PC-3 (cell line): ENCODE measurements at regions not wholly inside any gene's neighbourhood (a gene's known extent, or its start where the extent isn't known, plus 50 kb on each side); places are given as distances from the start of the nearest gene placed in this dataset.

Experiments
- ATAC-seq: fragments of 200-7000 bp; cut with Tn5 transposase; 2 replicates; pipeline ENCODE4 v1.9.1; 2020; ENCODE audit warnings: mild to moderate bottlenecking, moderate library complexity
- BruUV-seq: library from RNA; stranded (reverse); fragments of 400-500 nt; replicated peaks from 2 replicates; lab custom pipeline; 2021; lab: Mats Ljungman, UMichigan
- CTCF ChIA-PET: fragments of 300-600 bp; sonication (Branson Sonifier 250); formaldehyde crosslinking; loops from one replicate; lab custom pipeline; 2022; ENCODE audit warnings: antibody characterized with exemption; lab: Charles Lee
- POLR2A ChIA-PET: fragments of 300-600 bp; sonication (Branson Sonifier 250); formaldehyde crosslinking; loops from one replicate; lab custom pipeline; 2022; ENCODE audit warnings: antibody characterized with exemption; ENCODE audit not compliant: unreplicated experiment; lab: Charles Lee
- DNase-seq: peaks from one replicate; pipeline ENCODE4 v3.0.0-alpha.2; 2015
- H2AFZ ChIP-seq: fragments of 300-600 bp; sonication (generic); 2 replicates; pipeline ENCODE4 v1.6.0; 2016; ENCODE audit warnings: antibody characterized with exemption, low read length
- H3F3A ChIP-seq: fragments of 300-600 bp; sonication (generic); one replicate; pipeline ENCODE4 v1.6.0; 2017; ENCODE audit warnings: antibody characterized with exemption, low read length, control low read depth, mild to moderate bottlenecking; ENCODE audit not compliant: unreplicated experiment
- H3K27ac ChIP-seq: fragments of 300-600 bp; sonication (generic); 2 replicates; pipeline ENCODE4 v1.5.1; 2016; ENCODE audit warnings: mild to moderate bottlenecking, low read length
- H3K27me3 ChIP-seq: fragments of 300-600 bp; sonication (generic); 2 replicates; pipeline ENCODE4 v1.6.1; 2016; ENCODE audit warnings: low read length, mixed read lengths
- H3K36me3 ChIP-seq: fragments of 300-600 bp; sonication (generic); 2 replicates; pipeline ENCODE4 v1.6.1; 2016; ENCODE audit warnings: low read depth, mixed run types, low read length, mixed read lengths
- H3K4me1 ChIP-seq: fragments of 300-600 bp; sonication (generic); 2 replicates; pipeline ENCODE4 v1.5.1; 2016; ENCODE audit warnings: low read length; ENCODE audit not compliant: insufficient read depth
- H3K4me2 ChIP-seq: fragments of 300-600 bp; sonication (generic); 2 replicates; pipeline ENCODE4 v1.6.0; 2016; ENCODE audit warnings: low read length
- H3K4me3 ChIP-seq: fragments of 300-600 bp; sonication (generic); 2 replicates; pipeline ENCODE4 v1.5.1; 2016; ENCODE audit warnings: mild to moderate bottlenecking, low read length, mixed read lengths
- H3K79me2 ChIP-seq: fragments of 300-600 bp; sonication (generic); 2 replicates; pipeline ENCODE4 v1.6.1; 2017; ENCODE audit warnings: low read length, mixed read lengths
- H3K9ac ChIP-seq: fragments of 300-600 bp; sonication (generic); 2 replicates; pipeline ENCODE4 v1.6.0; 2016; ENCODE audit warnings: mild to moderate bottlenecking, low read length
- H3K9me2 ChIP-seq: fragments of 300-600 bp; sonication (generic); replicated peaks from 2 replicates; pipeline ENCODE4 v1.6.1; 2016; ENCODE audit warnings: mixed run types, low read length, mixed read lengths
- H3K9me3 ChIP-seq: fragments of 300-600 bp; sonication (generic); 2 replicates; pipeline ENCODE4 v1.6.1; 2016; ENCODE audit warnings: low read length, mixed read lengths
- H4K20me1 ChIP-seq: fragments of 300-600 bp; sonication (generic); 2 replicates; pipeline ENCODE4 v1.6.1; 2016; ENCODE audit warnings: low read length, mixed read lengths
- EZH2 ChIP-seq: fragments of 300-600 bp; sonication (generic); IDR thresholded peaks from one replicate; pipeline ENCODE4 v1.6.1; 2017; ENCODE audit warnings: antibody characterized with exemption, mild to moderate bottlenecking, low read length; ENCODE audit not compliant: unreplicated experiment
- EZH2phosphoT487 ChIP-seq: fragments of 300-600 bp; sonication (generic); IDR thresholded peaks from 2 replicates; pipeline ENCODE4 v1.6.1; 2018; ENCODE audit warnings: mild to moderate bottlenecking, antibody characterized with exemption, low read length, borderline replicate concordance
- intact Hi-C: fragments of 100-400 bp; cut with micrococcal nuclease; formaldehyde crosslinking; loops from 2 replicates; pipeline ENCODE4 v1.9.0; 2023
- TF ChIP-seq, protein P1 (sequence below): fragments of 300-600 bp; sonication (generic); conservative IDR thresholded peaks from 2 replicates; pipeline ENCODE4 v1.5.1; 2017; ENCODE audit warnings: antibody characterized with exemption, low read depth, mild to moderate bottlenecking, low read length

DNA sequence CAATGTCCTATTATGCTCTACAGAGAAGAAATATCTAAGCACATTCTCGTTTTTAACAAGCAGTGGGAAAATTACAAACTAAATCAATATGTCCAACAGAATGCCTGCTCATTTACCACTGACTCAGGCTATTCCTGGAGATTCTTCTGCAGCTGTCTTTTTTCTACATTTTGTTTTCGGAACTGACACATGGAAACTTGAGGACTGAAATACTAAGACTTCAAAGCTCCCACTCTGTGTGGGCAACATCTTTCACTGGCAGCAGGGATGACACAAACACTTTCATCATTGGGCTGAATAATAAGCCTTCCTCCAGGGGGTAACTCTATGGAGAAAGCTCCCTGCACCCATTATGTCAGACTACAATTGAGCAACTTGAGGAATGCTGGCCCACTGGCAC lies 175.5 kb upstream of the NCAM2 start:
- no peaks in the 10 kb centered on the region for H3K36me3 ChIP-seq
- no peak for ATAC-seq

DNA sequence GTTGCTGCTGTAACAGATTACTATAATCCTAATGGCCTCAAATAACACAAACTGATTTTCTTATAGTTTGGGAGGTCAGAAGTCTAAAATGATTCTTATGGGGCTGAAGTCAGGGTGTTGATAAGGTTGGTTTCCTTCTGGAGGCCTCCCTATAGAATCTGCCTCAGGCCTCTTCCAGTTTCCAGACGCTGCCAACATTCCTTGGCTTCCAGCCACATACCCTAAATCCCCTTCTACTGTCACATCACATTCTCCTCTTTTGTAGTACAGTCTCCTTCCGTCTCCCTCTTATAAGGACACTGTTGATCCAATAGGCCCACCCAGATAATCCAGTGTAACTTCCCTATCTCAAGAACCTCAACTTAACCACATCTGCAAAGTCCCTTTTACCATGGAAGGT lies 145.3 kb upstream of the NCAM2 start:
- TF ChIP-seq EZH2, result no peak
- TF ChIP-seq, protein P1, sequence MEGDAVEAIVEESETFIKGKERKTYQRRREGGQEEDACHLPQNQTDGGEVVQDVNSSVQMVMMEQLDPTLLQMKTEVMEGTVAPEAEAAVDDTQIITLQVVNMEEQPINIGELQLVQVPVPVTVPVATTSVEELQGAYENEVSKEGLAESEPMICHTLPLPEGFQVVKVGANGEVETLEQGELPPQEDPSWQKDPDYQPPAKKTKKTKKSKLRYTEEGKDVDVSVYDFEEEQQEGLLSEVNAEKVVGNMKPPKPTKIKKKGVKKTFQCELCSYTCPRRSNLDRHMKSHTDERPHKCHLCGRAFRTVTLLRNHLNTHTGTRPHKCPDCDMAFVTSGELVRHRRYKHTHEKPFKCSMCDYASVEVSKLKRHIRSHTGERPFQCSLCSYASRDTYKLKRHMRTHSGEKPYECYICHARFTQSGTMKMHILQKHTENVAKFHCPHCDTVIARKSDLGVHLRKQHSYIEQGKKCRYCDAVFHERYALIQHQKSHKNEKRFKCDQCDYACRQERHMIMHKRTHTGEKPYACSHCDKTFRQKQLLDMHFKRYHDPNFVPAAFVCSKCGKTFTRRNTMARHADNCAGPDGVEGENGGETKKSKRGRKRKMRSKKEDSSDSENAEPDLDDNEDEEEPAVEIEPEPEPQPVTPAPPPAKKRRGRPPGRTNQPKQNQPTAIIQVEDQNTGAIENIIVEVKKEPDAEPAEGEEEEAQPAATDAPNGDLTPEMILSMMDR, result no peak
- TF ChIP-seq EZH2phosphoT487, result no peak
- H3K4me2 ChIP-seq, result no peak overlapping the region
- H3K27me3 ChIP-seq, result no peaks in the 10 kb centered on the region
- DNase-seq, result no peak
- H3K27ac ChIP-seq, result no peak overlapping the region
- H3K9ac ChIP-seq, result no peak overlapping the region
- ATAC-seq, result no peak
- CTCF ChIA-PET, result no interaction called here
- H2AFZ ChIP-seq, result no peak overlapping the region
- H3K36me3 ChIP-seq, result no peaks in the 10 kb centered on the region
- H3K4me1 ChIP-seq, result no peaks in the 10 kb centered on the region
- no TSS peak for BruUV-seq
- no peaks in the 10 kb centered on the region for H3F3A ChIP-seq
- H3K4me3 ChIP-seq, result no peak overlapping the region
- no peaks in the 10 kb centered on the region for H3K79me2 ChIP-seq
- H3K9me2 ChIP-seq, result no peaks in the 10 kb centered on the region
- POLR2A ChIA-PET, result no interaction called here
- H4K20me1 ChIP-seq, result no peaks in the 10 kb centered on the region
- no peaks in the 10 kb centered on the region for H3K9me3 ChIP-seq
- intact Hi-C loops, result no loop called here

More for the DNA sequence above, 175.5 kb upstream of the NCAM2 start:
- Histone ChIP-seq H3K9me3 (no peaks in the 10 kb centered on the region), H4K20me1 (no peaks in the 10 kb centered on the region), H3K27ac (no peak overlapping the region), H3K4me2 (no peak overlapping the region), H3K79me2 (no peaks in the 10 kb centered on the region), H3K4me1 (no peaks in the 10 kb centered on the region), H3K4me3 (no peak overlapping the region), H3F3A (no peaks in the 10 kb centered on the region), H3K9ac (no peak overlapping the region), H2AFZ (no peak overlapping the region; the same call in 1 of the 2 replicates), H3K27me3 (no peaks in the 10 kb centered on the region), H3K9me2 (no peaks in the 10 kb centered on the region)
- BruUV-seq, result no TSS peak
- ChIA-PET POLR2A (no interaction called here), CTCF (no interaction called here)
- DNase-seq, result no peak
- TF ChIP-seq EZH2 (no peak), EZH2phosphoT487 (no peak)
- TF ChIP-seq, protein P1, result no peak
- intact Hi-C loops, result no loop called here

DNA sequence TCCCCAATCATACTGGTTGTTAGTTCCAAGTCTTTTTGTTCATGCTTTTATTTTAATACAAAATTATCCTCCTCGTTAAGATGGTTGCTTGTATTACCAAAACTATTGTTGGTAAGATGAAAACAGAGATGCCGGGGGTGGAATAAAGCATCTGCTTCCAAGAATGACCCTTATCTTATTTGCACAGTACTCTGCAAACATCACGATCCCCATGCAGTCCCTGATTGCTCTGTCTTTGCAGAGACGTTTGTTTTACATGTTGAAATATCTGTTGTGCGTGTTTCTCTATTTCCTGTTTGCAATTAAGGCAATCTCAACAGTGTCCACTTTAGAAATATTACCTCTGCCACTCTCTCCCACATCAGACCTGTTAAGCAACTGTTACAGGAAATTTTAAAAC lies 141.3 kb upstream of the NCAM2 start:
- CTCF ChIA-PET, result no interaction called here
- POLR2A ChIA-PET, result no interaction called here
- H3K9me3 ChIP-seq, result no peaks in the 10 kb centered on the region

More for the DNA sequence above, 141.3 kb upstream of the NCAM2 start:
- DNase-seq (no peak), ATAC-seq (no peak)
- Histone ChIP-seq H3K9ac (no peak overlapping the region), H3K27me3 (no peaks in the 10 kb centered on the region), H3K4me3 (no peak overlapping the region), H4K20me1 (no peaks in the 10 kb centered on the region), H3K4me2 (0 out of 2 replicates have a peak overlapping the region, but pooled peaks have one; percentile 26), H3K9me2 (no peaks in the 10 kb centered on the region), H3F3A (no peaks in the 10 kb centered on the region), H2AFZ (0 out of 2 replicates have a peak overlapping the region, but pooled peaks have one; percentile 48), H3K4me1 (no peaks in the 10 kb centered on the region), H3K27ac (no peak overlapping the region), H3K36me3 (no peaks in the 10 kb centered on the region; the same call in 1 of the 2 replicates), H3K79me2 (no peaks in the 10 kb centered on the region)
- intact Hi-C loops, result no loop called here
- no TSS peak for BruUV-seq
- no peak for TF ChIP-seq EZH2
- TF ChIP-seq, protein P1, result no peak
- no peak for TF ChIP-seq EZH2phosphoT487
